GM12892 (cell line): ENCODE measurements at regions not wholly inside any gene's neighbourhood (a gene's known extent, or its start where the extent isn't known, plus 50 kb on each side); places are given as distances from the start of the nearest gene placed in this dataset.

Source experiments
- DNase-seq: peaks from one replicate; pipeline ENCODE4 v3.0.0; 2011; ENCODE audit not compliant: insufficient read length
- FAIRE-seq: peaks from 2 replicates; lab custom pipeline; 2011; peaks lifted over from hg19 to GRCh38; lab: Jason Lieb, UNC
- POLR2A ChIP-seq: IDR thresholded peaks from 2 replicates; pipeline ENCODE4 v1.6.1; 2011; ENCODE audit warnings: low read depth, low read length, control low read depth
- POLR2AphosphoS5 ChIP-seq: IDR thresholded peaks from 2 replicates; pipeline ENCODE4 v1.6.1; 2011; ENCODE audit warnings: low read depth, low read length, control low read depth
- TAF1 ChIP-seq: IDR thresholded peaks from 2 replicates; pipeline ENCODE4 v1.6.1; 2011; ENCODE audit warnings: low read depth, mild to moderate bottlenecking, control low read depth, low read length, borderline replicate concordance

- DNase-seq (no peak), FAIRE-seq (peak; percentile 73)
These were observed 446.9 kb downstream of the KIF20B start for GRCh38 chr10:90148116-90148855.

GRCh38 chr10:90149563-90149962 lies 448.2 kb downstream of the KIF20B start:
- TF ChIP-seq POLR2AphosphoS5 (no peak), TAF1 (no peak), POLR2A (no peak)
- DNase-seq (no peak), FAIRE-seq (no peak)

More at GRCh38 chr10:90148116-90148855, 446.9 kb downstream of the KIF20B start:
- no peak for TF ChIP-seq POLR2A
- TF ChIP-seq POLR2AphosphoS5, result no peak
- TF ChIP-seq TAF1, result no peak

- TF ChIP-seq POLR2AphosphoS5, result no peak
- no peak for TF ChIP-seq TAF1
- TF ChIP-seq POLR2A, result no peak
- DNase-seq (no peak), FAIRE-seq (no peak)
These were observed 461.0 kb downstream of the KIF20B start for GRCh38 chr10:90162271-90162853.

GRCh38 chr10:90167174-90168064 lies 466.0 kb downstream of the KIF20B start:
- DNase-seq, result no peak
- TF ChIP-seq POLR2A (no peak), POLR2AphosphoS5 (no peak), TAF1 (no peak)
- no peak for FAIRE-seq

- TF ChIP-seq POLR2AphosphoS5 (no peak), TAF1 (no peak), POLR2A (no peak)
- DNase-seq, result no peak
- FAIRE-seq, result no peak
These were observed 466.9 kb downstream of the KIF20B start for GRCh38 chr10:90168244-90168643.

- TF ChIP-seq POLR2AphosphoS5 (no peak), POLR2A (no peak), TAF1 (no peak)
- FAIRE-seq, result no peak
- DNase-seq, result no peak
These were observed 469.8 kb downstream of the KIF20B start for GRCh38 chr10:90171014-90171722.

- FAIRE-seq (no peak), DNase-seq (no peak)
- TF ChIP-seq TAF1, result no peak
- TF ChIP-seq POLR2AphosphoS5, result no peak
These were observed 473.1 kb downstream of the KIF20B start for GRCh38 chr10:90174531-90174930.

GRCh38 chr10:90175161-90175681 lies 473.8 kb downstream of the KIF20B start:
- DNase-seq (no peak), FAIRE-seq (no peak)
- TF ChIP-seq TAF1 (no peak), POLR2A (no peak), POLR2AphosphoS5 (no peak)

- TF ChIP-seq POLR2A (no peak), POLR2AphosphoS5 (no peak), TAF1 (no peak)
- FAIRE-seq (no peak), DNase-seq (no peak)
These were observed 478.5 kb downstream of the KIF20B start for GRCh38 chr10:90179696-90180407.

- no peak for TF ChIP-seq TAF1
- TF ChIP-seq POLR2AphosphoS5, result no peak
- TF ChIP-seq POLR2A, result no peak
- DNase-seq (no peak), FAIRE-seq (no peak)
These were observed 479.7 kb downstream of the KIF20B start for GRCh38 chr10:90180886-90181691.
